GM18909 (cell line): ENCODE measurements at regions not wholly inside any gene's neighbourhood (a gene's known extent, or its start where the extent isn't known, plus 50 kb on each side); places are given as distances from the start of the nearest gene placed in this dataset.
A peak's percentile ranks its signal among the peaks of the same experiment; 100 is the strongest.

ENCODE experiments used
- ATAC-seq: cut with Tn5 transposase; IDR thresholded peaks from one replicate; pipeline ENCODE4 v1.9.1; 2021; ENCODE audit warnings: mild to moderate bottlenecking; ENCODE audit not compliant: unreplicated experiment, poor library complexity

DNA sequence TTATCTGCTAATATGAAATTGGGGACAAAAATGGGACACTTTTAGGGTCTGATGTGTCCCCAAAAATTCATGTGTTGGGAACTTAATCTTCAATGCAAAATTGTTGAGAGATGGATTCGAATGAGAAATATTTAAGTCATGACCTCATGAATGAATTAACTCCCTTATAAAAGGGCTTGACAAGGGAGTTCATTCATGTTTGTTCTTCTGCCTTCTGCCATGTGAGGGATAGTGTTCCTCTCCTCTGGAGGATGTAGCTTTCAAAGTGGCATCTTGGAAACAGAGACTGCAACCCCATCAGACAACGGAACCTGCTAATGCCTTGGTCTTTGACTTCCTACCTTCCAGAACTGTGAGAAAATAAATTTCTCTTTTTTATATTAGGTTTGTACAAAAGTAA is 89.2 kb upstream of the LINC00305 start:
- ATAC-seq = no peak

DNA sequence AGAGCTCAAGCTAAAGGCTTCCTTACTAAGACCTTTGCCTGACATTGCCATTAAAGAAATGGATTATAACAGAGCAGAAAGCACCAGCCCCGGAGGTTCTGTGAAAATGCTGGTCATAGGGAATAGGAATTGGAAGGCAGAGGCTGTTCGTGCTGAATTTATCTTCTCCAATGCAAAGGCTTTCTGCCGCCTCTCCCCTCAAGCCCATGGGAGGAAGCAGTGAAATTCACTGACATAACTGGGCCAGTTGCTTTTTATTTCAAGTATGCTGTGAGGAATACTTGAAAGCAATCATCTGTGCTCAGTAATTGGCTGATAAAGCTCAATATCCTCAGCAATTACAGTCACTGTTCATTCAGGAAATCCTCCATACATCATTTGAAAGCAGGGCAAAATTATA is 85.4 kb upstream of the LINC00305 start:
- ATAC-seq = no peak

DNA sequence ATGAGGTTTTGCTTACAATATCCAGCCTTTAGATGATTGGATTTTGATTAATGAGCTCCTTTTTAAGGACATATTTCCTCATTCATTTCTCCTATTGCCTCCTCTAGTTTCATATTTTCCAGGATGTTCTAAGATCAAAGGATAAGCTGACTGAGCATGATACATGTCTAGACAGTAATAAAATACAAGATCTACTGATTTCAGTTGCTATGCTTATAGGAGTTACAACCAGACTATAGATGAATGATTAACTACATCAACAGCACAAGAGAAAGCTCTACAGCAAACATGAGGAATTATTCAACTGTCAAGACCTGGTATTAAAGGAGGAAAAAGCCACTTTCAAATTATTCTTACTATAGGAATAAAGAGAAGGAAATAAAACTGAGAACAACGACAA is 85.0 kb upstream of the LINC00305 start:
- ATAC-seq = no peak

DNA sequence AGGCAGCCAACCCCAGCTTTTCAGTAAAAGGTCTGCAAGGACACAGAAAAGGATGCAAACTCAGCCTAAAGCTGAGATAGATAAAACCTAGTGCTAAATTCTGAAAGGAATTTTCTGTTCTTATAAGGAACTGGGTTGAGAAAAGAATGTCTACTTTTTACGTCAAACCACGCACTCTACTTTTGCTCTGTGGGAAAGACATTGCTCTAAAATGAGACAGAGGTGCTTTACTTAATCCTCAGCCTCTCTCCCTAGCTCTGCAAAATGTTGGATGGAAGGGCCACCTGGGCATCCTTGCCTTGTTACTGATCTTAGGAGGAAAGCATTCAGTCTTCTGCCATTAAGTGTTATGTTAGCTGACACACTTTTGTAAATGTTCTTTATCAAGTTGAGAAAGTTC is 72.1 kb upstream of the LINC00305 start:
- ATAC-seq = no peak

DNA sequence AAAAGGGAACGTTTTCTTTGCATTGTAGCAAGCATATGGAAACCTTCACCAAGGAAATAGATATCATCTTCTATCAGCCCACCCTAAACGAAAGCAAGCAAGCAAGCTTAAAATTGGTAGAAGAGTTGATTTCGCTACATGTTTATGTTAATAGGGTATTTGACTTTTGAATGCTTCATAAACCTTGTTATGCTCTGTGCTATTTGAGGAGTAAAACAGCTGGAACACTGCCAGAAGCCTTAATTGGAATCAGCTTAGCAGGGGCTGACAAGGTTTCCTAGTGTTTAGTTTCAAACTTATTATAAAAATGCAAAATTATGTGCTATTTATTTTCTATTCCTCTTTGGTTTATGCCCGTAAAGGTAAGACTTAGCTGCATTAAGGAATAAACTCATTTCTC is 70.6 kb upstream of the LINC00305 start:
- ATAC-seq = no peak

DNA sequence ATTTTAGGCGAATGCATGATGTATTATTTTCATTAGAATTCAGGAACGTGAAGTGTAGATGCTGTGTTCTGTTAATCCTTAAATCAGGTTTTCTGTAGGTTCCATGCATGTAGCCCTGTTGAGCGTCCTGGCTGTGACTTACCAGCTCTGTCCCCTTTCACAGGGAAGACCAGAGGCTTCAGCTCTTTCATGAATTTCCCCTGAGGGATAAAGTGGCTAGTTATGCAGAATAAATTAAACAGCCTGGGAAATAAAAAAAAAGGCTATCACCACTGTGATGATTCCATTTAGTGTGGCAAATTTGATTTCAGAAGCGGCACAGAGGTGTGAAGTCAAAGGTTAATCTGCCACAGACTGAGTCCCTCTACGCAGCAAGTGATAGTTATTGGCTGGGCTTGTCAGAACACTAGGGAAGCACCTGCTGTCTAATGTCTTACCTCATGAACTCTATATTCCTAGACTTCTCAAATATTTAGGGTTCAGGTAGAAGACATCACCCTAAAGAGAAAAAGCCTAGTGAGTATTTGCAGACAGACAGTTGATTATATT is 61.6 kb upstream of the LINC00305 start:
- no peak for ATAC-seq

DNA sequence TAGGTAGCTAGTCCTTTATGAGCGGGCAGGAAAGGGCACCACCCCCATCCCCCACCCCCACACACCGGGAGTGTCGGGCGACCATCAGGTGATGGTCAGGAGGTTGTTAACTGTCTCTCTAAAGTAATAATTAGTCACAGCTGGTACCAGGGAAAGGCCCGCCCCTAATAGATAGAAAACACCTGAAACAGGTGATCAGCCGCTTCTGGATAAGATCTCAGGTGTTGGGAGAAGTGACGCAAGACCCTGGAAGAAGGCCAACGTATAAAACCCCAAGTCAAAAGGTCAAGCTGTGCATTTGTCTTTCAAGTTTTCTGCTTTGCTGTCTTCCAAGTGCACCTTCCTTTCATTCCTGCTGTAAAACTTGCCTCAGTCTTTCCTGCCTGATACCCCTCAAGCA is 59.6 kb upstream of the LINC00305 start:
- no peak for ATAC-seq

DNA sequence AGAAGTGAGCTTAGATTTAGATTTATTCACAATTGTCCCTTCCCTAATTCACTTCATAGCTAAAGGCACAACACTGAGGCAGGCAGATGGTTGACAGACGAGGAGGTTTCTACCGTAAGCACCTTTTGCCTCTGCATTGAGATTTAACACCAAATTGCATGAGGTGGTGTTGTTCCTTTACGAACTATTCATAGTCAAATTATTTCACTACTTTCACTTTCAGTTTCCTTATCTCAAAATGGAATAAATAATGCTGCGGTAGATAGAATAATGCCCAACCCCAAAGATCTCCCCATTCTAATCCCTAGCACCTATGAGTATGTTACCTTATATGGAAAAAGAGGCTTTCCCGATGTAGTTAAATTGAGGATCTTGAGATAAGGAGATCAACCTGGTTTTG is 58.9 kb upstream of the LINC00305 start:
- no peak for ATAC-seq

DNA sequence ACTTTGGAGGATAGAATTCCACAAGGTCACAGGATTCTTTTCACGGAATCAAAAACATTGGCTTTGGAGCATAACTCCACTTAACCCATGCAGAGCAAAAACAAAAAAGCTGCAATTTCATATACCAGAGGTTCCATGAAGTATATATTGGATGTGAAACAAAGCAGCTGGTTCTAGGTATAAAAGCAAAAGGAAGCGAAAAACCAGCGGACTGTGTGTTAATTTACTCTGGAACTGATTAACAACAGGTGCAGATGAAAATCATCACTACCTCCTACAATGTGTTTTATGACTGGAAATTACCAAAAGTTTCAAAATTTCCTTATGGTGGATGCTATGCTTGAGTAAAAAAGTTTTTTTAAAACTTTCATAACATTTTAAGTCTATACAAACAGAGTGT is 54.4 kb upstream of the LINC00305 start:
- ATAC-seq = peak; percentile 53

DNA sequence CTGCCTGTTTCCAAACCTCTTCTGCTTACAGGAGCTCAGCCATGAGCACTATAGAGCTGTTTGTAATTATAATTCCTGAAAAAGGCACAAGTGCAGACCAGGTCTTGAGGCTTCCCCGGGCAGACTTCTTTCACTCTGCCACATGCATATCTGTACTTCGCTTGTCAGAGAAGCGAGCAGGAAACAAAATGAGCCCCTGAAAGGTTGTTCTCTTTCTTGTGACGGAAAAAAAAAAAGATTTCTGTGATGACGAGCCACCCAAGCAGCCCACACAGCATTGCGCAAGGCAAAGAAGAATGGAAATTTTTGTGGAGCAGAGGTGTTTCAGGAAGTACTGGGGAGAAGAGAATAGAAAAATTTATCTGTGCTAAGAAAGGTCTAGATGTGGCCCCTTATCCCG is 54.0 kb upstream of the LINC00305 start:
- ATAC-seq = no peak

DNA sequence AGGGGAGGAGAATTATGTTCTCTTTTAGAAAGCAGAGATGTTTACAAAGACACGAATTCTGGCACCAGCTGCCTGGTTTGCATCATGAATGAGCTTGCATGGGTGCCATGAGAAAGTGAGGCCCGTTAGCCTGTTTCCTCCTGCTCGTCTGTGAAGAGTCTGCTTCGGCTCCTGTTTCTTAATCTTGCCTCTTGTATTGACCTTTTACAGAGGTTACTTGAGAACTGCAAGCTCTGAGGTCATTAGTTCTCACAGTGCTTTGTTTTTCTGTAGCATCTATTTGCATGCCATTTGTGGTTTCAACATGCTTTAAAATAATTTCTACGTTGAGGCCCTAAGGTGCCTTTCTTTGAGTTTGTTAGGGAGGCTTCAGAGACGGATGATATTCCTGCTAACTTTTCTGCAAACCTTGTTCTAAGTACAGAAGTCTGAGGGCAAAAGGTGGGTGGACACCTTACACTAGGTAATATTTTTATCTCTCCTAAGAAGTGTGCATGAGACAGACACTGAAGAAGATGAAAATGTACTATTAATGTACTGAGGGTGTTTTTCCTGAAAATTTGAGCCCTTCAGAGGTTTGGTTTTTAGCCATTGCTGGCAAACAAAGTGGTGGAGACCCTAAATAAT is 53.4 kb upstream of the LINC00305 start:
- peak; percentile 65 for ATAC-seq

DNA sequence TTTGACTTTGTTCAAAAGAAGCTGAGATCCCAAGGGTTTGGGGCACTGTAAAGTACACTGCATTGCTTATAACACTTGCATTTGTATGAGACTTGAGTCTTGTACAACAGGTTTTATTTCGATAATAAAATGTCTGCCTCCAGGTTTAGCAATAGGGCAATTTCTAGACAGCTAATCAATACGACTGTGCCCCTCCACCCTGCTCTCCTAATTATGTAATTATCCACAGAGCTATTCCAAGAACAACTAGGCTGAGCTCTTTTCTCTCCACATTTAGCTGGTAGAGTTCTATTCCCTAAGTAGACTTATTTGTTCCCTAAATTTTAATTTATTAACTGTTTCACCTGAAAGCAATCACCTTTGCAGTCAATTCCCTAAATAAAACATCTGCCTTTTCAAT is 52.9 kb upstream of the LINC00305 start:
- no peak for ATAC-seq

DNA sequence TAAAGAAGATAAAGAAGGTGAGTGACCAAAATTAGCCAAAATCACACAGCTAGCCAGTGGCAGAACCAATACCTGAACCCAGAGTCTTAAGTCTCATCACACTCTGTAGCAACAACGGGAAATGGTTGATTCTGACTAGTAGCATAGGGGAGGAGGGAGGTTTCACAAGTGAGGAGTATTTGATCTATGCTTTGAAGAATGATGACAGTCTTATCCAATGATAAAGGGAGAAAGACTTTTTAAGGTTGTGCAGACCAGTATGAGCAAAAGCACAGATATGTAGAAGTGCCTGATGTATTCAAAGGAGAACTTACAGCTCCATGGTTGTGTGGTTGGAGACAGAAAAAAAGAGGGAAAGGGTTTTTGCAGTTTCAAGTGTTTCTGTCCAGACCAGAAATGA is 50.7 kb upstream of the LINC00305 start:
- no peak for ATAC-seq
